Naive thymus-derived CD8-positive, alpha-beta T cell (primary cell): ENCODE measurements at regions not wholly inside any gene's neighbourhood (a gene's known extent, or its start where the extent isn't known, plus 50 kb on each side); places are given as distances from the start of the nearest gene placed in this dataset.

Experiments used
- ATAC-seq, 2 donors: fragments of 150-1000 bp; cut with Tn5 transposase in 1 of 2; sonication (Bioruptor Pico), chemical (Tn5 transposase) in 1 of 2; 1 replicate in 1 of 2; 2 replicates in 1 of 2; pipeline ENCODE4 v1.10.0; 2021; ENCODE audit warnings: mild to moderate bottlenecking in 2 of 2, moderate library complexity in 2 of 2
- POLR2A ChIA-PET: fragments of 350-600 bp; sonication (Branson Sonifier 250); formaldehyde crosslinking; loops from one replicate; lab custom pipeline; 2021; ENCODE audit warnings: antibody characterized with exemption; lab: Charles Lee
- DNase-seq, 10 donors: peaks; one replicate each; pipeline versions ENCODE4 v3.0.0 to v3.0.0-alpha.2; 2020 to 2022
- H3K27ac Mint-ChIP-seq, 10 donors: one replicate each; pipeline ENCODE4 v1.8.0; 2020 to 2022; ENCODE audit warnings: mild to moderate bottlenecking in 10 of 10, mixed read lengths in 10 of 10, moderate library complexity in 4 of 10, inconsistent platforms in 1 of 10
- H3K27me3 Mint-ChIP-seq, 5 donors: one replicate each; pipeline ENCODE4 v1.8.0; 2021 to 2022; ENCODE audit warnings: mixed read lengths in 5 of 5
- H3K36me3 Mint-ChIP-seq, 3 donors: one replicate each; pipeline ENCODE4 v1.8.0; 2020 to 2022; ENCODE audit warnings: mixed read lengths in 3 of 3, mild to moderate bottlenecking in 2 of 3, inconsistent platforms in 1 of 3
- H3K4me1 Mint-ChIP-seq, 4 donors: one replicate each; pipeline ENCODE4 v1.8.0; 2021 to 2022; ENCODE audit warnings: mixed read lengths in 4 of 4
- H3K4me3 Mint-ChIP-seq, 10 donors: one replicate each; pipeline ENCODE4 v1.8.0; 2020 to 2022; ENCODE audit warnings: mild to moderate bottlenecking in 10 of 10, mixed read lengths in 10 of 10, moderate library complexity in 6 of 10, inconsistent platforms in 1 of 10
- H3K9me3 Mint-ChIP-seq, 9 donors: one replicate each; pipeline ENCODE4 v1.8.0; 2020 to 2022; ENCODE audit warnings: mixed read lengths in 9 of 9, mild to moderate bottlenecking in 3 of 9, inconsistent platforms in 1 of 9, moderate library complexity in 1 of 9

DNA sequence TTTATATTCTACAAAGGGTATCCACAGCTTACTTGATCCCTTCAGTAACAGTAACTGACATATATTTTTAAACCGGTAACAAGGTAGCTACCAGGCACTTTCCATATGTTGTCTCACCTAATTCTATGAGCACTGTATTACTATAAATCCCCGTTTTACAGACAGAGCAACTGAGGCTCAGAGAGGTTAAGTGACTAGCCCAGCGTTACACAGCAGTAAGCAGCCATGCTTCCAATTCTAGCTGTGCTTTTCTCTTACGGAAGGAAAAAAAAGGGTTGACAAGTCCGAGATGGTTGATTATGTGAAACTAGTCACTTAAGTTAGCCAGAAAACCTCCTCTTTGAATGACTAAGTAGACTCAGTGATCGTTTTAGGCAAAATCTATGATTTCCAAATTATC, 187.3 kb upstream of the LHX5 start:
- POLR2A ChIA-PET = no interaction called here

DNA sequence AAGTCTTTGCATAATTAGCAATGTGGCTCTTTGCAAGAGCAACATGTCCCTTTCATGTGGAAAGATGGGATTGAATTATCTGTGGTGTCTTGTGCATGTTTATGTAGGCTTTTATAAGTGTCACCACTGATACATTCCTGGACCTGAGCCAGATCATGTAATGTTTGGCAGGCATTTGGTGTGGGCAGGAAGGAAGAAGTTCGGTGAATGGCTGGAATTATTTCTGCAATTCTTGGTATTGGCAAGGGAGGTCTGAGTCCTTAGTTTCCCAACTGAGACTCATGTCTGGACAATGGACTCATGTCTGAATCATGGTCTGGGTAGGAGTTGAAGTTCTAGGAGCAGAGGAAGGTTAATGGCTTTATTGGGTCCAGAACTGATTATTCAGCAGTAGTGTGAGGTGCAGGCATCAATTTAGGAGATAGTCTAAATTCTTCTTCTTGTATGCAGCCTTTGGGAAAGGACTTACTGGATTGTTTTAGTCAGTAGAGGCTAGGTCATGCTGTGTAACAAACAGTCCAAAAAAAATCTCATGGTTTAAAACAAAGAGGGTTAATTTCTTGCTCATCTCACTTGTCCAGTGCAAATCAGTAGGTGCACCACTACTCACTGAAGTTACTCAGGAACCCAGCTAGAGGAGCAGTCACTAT, 186.5 kb upstream of the LHX5 start:
- peaks cover 8 to 41% (median 15%) of the 10 kb centered on the region in 9 donors for H3K9me3 Mint-ChIP-seq
- H3K27ac Mint-ChIP-seq = no peak overlapping the region
- POLR2A ChIA-PET = no interaction called here
- ATAC-seq (no peak), DNase-seq (no peak)
- H3K36me3 Mint-ChIP-seq = peaks cover 0 to 11% (median 0%) of the 10 kb centered on the region in 3 donors
- no peak overlapping the region for H3K4me3 Mint-ChIP-seq
- H3K4me1 Mint-ChIP-seq = no peaks in the 10 kb centered on the region
- peaks cover under 1 to 16% (median 6%) of the 10 kb centered on the region in 5 donors for H3K27me3 Mint-ChIP-seq

More for the DNA sequence above, 187.3 kb upstream of the LHX5 start:
- Mint-ChIP-seq H3K4me3 (no peak overlapping the region), H3K36me3 (peaks cover 0 to 11% (median 0%) of the 10 kb centered on the region in 3 donors), H3K9me3 (peaks cover 3 to 32% (median 9%) of the 10 kb centered on the region in 9 donors), H3K27me3 (peaks cover 2 to 14% (median 10%) of the 10 kb centered on the region in 5 donors), H3K27ac (no peak overlapping the region), H3K4me1 (no peaks in the 10 kb centered on the region)
- ATAC-seq (no peak), DNase-seq (no peak)

DNA sequence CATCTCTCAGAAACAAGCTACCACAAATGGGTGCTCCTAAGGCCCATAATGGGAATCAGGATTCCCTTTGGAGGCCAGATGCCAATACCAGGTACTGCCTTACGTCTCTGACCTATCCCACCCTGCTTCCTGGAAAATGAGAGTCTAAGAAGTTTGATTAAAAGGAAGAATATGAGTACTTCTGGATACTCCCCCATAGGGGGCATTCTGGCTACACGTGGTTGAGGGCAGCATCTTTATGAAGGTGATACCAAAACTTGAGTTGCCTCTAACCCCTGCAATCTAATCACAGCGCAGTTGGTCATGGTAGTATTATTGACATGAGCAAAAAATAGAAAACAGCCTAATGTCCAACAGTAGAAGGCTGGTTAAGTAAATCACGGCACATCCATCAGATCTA, 184.2 kb upstream of the LHX5 start:
- H3K36me3 Mint-ChIP-seq = peaks cover 0 to 11% (median 0%) of the 10 kb centered on the region in 3 donors
- peaks cover 8 to 41% (median 15%) of the 10 kb centered on the region in 9 donors for H3K9me3 Mint-ChIP-seq
- POLR2A ChIA-PET = no interaction called here
- DNase-seq (no peak), ATAC-seq (no peak)
- peaks cover 0 to 10% (median 5%) of the 10 kb centered on the region in 5 donors for H3K27me3 Mint-ChIP-seq
- no peak overlapping the region for H3K27ac Mint-ChIP-seq
- no peaks in the 10 kb centered on the region for H3K4me1 Mint-ChIP-seq
- no peak overlapping the region for H3K4me3 Mint-ChIP-seq

DNA sequence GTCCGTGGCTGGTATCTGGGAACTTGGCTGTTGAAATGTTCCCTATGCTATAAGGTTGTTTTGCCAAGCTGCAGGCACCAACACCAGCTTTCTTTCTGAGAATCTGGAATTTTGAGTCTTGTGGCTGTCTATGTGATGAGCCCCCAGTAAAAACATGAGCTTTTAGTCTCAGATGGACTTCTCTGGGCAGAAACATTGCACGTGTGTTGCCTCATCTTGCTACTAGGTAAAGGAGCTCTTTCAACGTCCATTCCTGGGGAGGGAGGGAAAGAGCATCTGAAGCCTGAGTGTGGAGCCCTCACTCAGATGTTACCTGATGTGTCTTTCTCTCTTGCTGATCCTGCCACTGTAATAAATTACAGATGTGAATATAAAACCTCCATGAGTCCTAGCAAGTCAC, 183.8 kb upstream of the LHX5 start:
- ATAC-seq = no peak
- POLR2A ChIA-PET = no interaction called here
- peaks cover 8 to 41% (median 15%) of the 10 kb centered on the region in 9 donors for H3K9me3 Mint-ChIP-seq
- peaks cover 0 to 11% (median 0%) of the 10 kb centered on the region in 3 donors for H3K36me3 Mint-ChIP-seq
- no peak overlapping the region for H3K27ac Mint-ChIP-seq
- no peaks in the 10 kb centered on the region for H3K4me1 Mint-ChIP-seq
- DNase-seq = no peak
- no peak overlapping the region for H3K4me3 Mint-ChIP-seq
- H3K27me3 Mint-ChIP-seq = peaks cover 0 to 8% (median 5%) of the 10 kb centered on the region in 5 donors

DNA sequence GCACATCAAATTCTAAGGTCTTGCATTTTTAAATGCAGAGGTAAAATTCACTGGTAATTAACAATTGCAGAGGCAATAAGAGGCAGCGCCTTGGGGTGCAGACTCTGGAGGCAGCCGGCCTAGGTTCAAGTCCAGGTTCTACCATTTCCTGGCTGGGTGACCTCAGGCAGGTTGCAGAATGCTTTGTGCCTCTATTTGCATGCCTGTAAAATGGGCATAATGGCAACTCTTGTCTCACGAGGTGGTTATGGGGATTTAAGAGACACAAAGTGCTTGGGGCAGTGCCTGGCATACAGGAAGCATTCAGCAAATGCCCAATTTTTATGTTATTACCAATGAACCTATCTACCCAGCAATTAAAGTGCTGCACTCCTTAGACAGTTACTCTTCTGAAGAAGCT, 180.0 kb upstream of the LHX5 start:
- H3K27me3 Mint-ChIP-seq = peaks cover 11 to 32% (median 28%) of the 10 kb centered on the region in 5 donors
- no peak for ATAC-seq
- POLR2A ChIA-PET = no interaction called here
- H3K36me3 Mint-ChIP-seq = peaks cover 0 to 10% (median 0%) of the 10 kb centered on the region in 3 donors
- no peak overlapping the region for H3K27ac Mint-ChIP-seq
- no peaks in the 10 kb centered on the region for H3K4me1 Mint-ChIP-seq
- peaks cover 5 to 32% (median 11%) of the 10 kb centered on the region in 9 donors for H3K9me3 Mint-ChIP-seq
- H3K4me3 Mint-ChIP-seq = no peak overlapping the region
- DNase-seq = no peak

DNA sequence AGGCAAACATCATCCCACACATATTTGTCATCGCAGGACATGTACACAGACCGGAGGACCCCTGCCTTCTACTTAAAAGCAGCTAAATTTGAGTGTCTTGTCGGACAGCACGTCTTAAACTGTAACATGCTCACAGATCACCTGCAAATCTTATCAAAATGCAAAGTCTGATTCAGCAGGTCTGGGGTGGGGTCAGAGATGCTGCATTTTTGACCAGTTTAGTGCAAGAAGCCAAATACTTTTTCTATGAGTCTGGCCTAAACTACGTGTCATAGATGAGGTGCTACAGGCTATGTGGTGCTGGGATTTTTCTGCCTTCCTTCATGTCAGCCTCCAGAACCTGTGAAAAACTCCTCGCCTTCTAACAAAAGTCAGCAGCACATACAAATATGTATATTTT, 178.8 kb upstream of the LHX5 start:
- Mint-ChIP-seq H3K4me1 (no peaks in the 10 kb centered on the region), H3K9me3 (peaks cover 0 to 25% (median 9%) of the 10 kb centered on the region in 9 donors), H3K4me3 (no peak overlapping the region), H3K27ac (no peak overlapping the region), H3K36me3 (peaks cover 0 to under 1% (median 0%) of the 10 kb centered on the region in 3 donors), H3K27me3 (peaks cover 18 to 41% (median 33%) of the 10 kb centered on the region in 5 donors)
- POLR2A ChIA-PET = no interaction called here
- DNase-seq (no peak), ATAC-seq (no peak)

DNA sequence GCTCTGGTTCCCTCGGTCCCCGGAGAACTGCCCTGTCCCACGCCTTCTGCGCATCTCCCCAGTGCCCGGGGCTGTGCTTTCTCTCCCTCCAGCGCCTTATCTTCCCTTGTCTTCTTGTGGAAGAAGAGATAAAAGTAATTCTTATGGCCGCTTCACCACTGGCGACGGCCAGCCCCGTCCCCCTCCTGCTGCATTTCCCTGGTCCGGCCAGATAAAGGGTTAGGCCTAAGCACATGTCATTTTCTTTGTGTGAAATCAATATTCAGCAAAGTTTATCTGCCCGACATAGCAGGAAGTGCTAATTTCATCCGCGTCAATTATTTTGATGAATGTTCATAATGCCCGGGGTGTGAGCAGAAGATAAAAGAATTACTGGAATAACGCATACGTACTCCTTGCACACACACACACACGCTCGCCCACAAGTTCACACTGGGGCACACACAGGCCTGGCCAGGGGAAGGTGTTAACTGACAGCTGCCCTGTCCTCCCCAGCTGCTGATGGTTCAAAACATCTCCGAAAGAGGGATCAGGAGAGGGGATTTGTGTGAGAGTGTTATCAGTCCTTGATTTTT, 177.7 kb upstream of the LHX5 start:
- H3K36me3 Mint-ChIP-seq = no peaks in the 10 kb centered on the region
- ATAC-seq (no peak), DNase-seq (no peak)
- no peak overlapping the region for H3K27ac Mint-ChIP-seq
- POLR2A ChIA-PET = no interaction called here
- no peak overlapping the region for H3K4me3 Mint-ChIP-seq
- H3K4me1 Mint-ChIP-seq = no peaks in the 10 kb centered on the region
- H3K9me3 Mint-ChIP-seq = peaks cover 0 to 14% (median 6%) of the 10 kb centered on the region in 9 donors
- peaks cover 25 to 52% (median 42%) of the 10 kb centered on the region in 5 donors for H3K27me3 Mint-ChIP-seq

DNA sequence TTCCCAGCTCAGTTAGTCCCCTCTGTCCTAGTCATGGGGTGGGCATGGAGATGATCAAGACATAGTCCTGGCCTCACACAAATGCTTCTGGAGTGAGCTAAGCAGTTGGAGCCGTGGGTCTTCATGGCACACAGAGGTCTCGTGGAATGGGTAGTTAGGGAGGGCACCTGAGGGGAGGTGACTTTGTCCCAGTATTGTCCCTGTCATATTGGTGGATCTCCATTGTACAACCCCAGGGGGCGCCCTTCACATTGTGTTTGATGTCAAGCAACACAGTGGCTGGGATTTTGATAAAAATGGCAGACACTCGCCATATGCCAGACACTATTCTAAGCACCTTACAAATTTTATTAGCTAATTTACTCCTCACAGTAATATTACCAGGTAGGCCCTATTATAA, 175.4 kb upstream of the LHX5 start:
- DNase-seq (no peak), ATAC-seq (no peak)
- POLR2A ChIA-PET = no interaction called here
- peaks cover 27 to 74% (median 49%) of the 10 kb centered on the region in 5 donors for H3K27me3 Mint-ChIP-seq
- no peak overlapping the region for H3K27ac Mint-ChIP-seq
- H3K4me3 Mint-ChIP-seq = no peak overlapping the region
- H3K4me1 Mint-ChIP-seq = no peaks in the 10 kb centered on the region
- peaks cover 0 to 10% (median 0%) of the 10 kb centered on the region in 9 donors for H3K9me3 Mint-ChIP-seq
- H3K36me3 Mint-ChIP-seq = no peaks in the 10 kb centered on the region

DNA sequence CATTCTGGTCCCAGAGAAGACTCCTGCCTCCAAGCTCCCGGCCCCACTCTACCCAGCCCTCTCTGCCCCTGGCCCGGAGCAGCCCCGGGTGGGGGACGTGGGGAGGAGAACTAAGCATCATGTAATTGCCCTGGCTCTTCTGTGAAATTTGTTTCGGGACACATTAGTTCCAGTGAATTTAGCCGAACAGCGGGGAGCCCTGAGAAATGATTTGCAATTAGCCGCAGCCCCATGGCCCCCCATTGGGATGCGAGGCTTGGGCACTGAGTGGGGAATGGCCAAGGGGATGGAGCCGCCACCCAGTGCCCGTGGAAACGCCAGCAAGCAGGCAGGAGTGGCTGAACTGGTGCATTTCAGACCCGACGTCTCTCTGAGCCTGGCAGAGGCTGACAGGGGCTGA, 173.9 kb upstream of the LHX5 start:
- Mint-ChIP-seq H3K36me3 (no peaks in the 10 kb centered on the region), H3K4me1 (no peaks in the 10 kb centered on the region), H3K9me3 (peaks cover 0 to 10% (median 0%) of the 10 kb centered on the region in 9 donors), H3K27ac (no peak overlapping the region), H3K4me3 (no peak overlapping the region), H3K27me3 (peaks cover 35 to 88% (median 59%) of the 10 kb centered on the region in 5 donors)
- POLR2A ChIA-PET = no interaction called here
- ATAC-seq = no peak
- DNase-seq = no peak

DNA sequence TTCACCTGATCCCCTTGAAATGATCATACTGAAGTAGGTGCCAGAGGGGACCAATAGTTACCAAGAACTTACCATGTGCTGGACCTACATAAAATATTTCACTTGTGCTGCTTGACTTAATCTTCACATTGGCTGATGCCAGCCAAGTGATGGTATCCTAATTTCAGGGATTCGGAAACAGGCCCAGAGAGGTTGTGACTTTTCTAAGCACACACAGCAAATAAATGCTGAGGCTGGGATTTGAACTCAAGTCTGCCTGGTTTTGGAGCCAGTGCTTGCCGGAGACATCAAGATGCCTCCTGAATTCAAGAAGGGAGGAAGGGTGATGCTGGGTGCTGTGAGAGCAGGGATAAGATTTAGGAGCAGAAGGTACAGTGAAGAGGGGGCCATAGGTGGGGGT, 173.5 kb upstream of the LHX5 start:
- Mint-ChIP-seq H3K36me3 (no peaks in the 10 kb centered on the region), H3K4me1 (no peaks in the 10 kb centered on the region), H3K4me3 (no peak overlapping the region), H3K27me3 (peaks cover 35 to 92% (median 57%) of the 10 kb centered on the region in 5 donors), H3K9me3 (peaks cover 0 to 9% (median 0%) of the 10 kb centered on the region in 9 donors), H3K27ac (no peak overlapping the region)
- no peak for DNase-seq
- POLR2A ChIA-PET = no interaction called here
- no peak for ATAC-seq

DNA sequence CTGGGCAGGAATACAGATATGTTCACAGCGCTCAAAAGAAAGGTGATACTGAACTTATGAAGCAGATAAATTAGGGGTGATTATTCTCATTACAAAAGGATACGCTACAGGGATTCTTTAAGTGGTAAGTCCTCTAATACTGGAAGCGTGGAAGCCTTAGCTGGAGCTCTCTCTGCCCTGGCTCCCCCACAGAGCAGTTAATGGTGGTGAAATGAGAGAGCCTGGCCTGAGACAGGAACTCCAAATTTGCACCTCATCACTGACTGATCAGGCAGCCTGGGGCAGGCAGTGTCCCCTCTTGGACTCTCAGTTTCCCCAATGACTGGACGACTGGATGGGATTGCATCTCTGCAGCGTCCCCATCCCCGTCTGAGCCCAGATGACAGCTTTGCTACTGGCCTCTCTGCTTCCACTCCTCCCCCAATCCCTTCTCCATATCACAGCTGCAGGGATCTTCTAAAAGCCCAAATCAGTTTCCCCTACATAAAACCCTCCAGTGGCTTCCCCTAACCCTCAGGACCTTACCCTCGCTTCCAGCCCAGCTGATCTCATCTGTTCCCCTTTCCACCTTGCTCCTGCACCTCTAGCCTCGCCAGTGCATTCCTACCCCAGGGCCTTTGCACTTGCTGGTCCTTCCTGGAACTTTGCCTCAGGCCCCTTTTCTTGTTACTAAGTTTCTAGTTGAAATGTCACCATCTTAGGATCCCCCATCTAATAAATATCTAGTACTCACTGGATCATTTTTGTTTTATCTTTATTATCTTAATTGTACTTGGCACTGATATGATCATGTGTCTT, 171.7 kb upstream of the LHX5 start:
- POLR2A ChIA-PET = no interaction called here

DNA sequence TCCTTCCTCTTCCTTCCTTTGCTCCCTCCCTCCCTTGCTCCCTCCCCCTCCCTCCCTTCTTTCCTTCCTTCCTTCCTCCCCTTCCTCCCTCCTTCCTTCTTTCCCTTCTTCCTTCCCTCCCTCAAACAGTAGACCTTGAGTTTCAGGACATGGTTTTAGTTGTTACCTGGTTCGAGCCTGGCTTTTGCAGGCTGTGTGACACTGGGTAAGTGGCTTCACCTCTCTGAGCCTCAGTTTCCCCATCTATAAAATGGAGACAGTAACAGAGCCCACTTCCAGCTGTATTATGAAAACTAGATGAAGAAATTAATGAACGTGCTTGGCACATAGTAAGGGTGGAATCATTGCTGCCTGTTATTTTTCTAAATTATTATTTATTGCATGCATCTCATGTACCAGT, 171.0 kb upstream of the LHX5 start:
- no peak for ATAC-seq
- POLR2A ChIA-PET = no interaction called here
- H3K27me3 Mint-ChIP-seq = peaks cover 38 to 90% (median 59%) of the 10 kb centered on the region in 5 donors
- H3K36me3 Mint-ChIP-seq = no peaks in the 10 kb centered on the region
- no peak for DNase-seq
- no peak overlapping the region for H3K4me3 Mint-ChIP-seq
- no peak overlapping the region for H3K27ac Mint-ChIP-seq
- peaks cover 0 to 6% (median 0%) of the 10 kb centered on the region in 9 donors for H3K9me3 Mint-ChIP-seq
- peaks cover 0 to 7% (median 4%) of the 10 kb centered on the region in 4 donors for H3K4me1 Mint-ChIP-seq

More for the DNA sequence above, 171.7 kb upstream of the LHX5 start:
- Mint-ChIP-seq H3K36me3 (no peaks in the 10 kb centered on the region), H3K9me3 (peaks cover 0 to 6% (median 0%) of the 10 kb centered on the region in 9 donors), H3K4me1 (peaks cover 0 to 5% (median 3%) of the 10 kb centered on the region in 4 donors), H3K27me3 (peaks cover 38 to 93% (median 63%) of the 10 kb centered on the region in 5 donors), H3K27ac (no peak overlapping the region), H3K4me3 (no peak overlapping the region)
- ATAC-seq (no peak), DNase-seq (no peak)

DNA sequence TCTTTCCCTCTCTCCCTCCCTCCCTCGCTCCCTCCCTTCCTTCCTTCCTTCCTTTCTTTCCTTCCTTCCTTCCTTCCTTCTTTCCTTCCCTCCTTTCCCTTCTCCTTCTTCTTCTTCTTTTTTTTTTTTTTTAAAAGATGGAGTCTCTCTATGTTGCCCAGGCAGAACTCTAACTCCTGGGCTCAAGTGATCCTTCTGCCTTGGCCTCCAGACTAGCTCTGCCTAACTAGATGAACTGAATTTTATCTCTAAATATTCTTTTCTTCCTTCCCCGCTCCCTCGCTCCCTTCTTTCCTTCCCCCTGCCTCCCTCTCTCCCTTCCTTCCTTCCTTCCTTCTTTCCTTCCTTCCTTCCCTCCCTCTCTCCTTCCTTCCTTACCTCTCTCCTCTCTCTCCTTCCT, 170.5 kb upstream of the LHX5 start:
- Mint-ChIP-seq H3K4me1 (peaks cover 0 to 7% (median 4%) of the 10 kb centered on the region in 4 donors), H3K27ac (no peak overlapping the region), H3K9me3 (peaks cover 0 to 6% (median 0%) of the 10 kb centered on the region in 9 donors), H3K36me3 (no peaks in the 10 kb centered on the region), H3K27me3 (peaks cover 39 to 85% (median 59%) of the 10 kb centered on the region in 5 donors), H3K4me3 (no peak overlapping the region)
- no peak for DNase-seq
- POLR2A ChIA-PET = no interaction called here
- no peak for ATAC-seq
